ENCODE measurements at regions not wholly inside any gene's neighbourhood (a gene's known extent, or its start where the extent isn't known, plus 50 kb on each side); places are given as distances from the start of the nearest gene placed in this dataset.

DNA sequence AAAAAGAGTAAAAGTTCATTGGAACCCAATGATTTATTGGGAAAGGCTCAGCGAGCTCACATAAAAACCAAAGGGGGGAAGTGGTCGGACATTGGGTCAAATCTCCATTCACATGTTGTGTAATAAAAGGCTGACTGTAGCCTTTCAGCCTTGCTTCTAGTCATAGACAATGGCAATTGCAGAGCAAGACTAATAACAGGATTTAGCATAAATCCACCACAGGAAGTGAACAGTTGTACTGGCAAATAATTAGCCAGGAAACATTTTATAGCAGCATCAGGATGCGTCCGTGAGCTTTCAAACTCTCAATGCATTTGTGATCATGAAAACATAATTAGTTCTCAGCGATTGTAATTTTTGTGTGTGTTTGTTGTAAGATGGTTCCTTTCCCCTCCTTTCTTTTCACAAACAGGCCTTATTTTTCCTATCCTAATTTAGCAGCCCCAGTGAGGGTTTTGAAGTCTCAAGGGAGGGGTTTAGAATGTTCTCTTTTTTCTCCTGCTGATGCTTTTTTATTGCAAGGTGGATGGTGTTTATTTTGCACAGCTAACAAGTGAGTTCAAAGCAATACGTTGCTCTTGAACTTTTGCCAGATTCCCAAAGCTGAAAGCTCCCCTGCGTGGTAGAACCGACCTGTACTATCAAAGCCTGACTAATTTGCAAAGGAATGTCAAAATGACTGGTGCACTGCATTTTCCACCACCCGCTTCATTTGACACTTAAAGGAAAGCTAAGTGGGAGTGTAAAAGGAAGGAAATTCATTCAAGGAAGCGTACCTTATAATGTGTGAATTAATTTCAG is 105.6 kb downstream of the SPRY2 start:
- no peak for DNase-seq
- H3K27ac ChIP-seq = no peak overlapping the region
- intact Hi-C loops (cut with DNase I) = no loop called here
- H3K9me3 ChIP-seq = no peaks in the 10 kb centered on the region
- no peaks in the 10 kb centered on the region for H3K27me3 ChIP-seq
- no peaks in the 10 kb centered on the region for H3K36me3 ChIP-seq
- 45% methylated on average over 10 of the region's 10 CpGs for WGBS (ENCODE audit: insufficient coverage, low coverage, low lambda C conversion rate, missing lambda C conversion rate)
- ATAC-seq = peak; percentile 39 to 75 (median 56)
- H3K4me1 ChIP-seq = no peaks in the 10 kb centered on the region
- no peak overlapping the region for H3K4me3 ChIP-seq
- TF ChIP-seq, protein P1, sequence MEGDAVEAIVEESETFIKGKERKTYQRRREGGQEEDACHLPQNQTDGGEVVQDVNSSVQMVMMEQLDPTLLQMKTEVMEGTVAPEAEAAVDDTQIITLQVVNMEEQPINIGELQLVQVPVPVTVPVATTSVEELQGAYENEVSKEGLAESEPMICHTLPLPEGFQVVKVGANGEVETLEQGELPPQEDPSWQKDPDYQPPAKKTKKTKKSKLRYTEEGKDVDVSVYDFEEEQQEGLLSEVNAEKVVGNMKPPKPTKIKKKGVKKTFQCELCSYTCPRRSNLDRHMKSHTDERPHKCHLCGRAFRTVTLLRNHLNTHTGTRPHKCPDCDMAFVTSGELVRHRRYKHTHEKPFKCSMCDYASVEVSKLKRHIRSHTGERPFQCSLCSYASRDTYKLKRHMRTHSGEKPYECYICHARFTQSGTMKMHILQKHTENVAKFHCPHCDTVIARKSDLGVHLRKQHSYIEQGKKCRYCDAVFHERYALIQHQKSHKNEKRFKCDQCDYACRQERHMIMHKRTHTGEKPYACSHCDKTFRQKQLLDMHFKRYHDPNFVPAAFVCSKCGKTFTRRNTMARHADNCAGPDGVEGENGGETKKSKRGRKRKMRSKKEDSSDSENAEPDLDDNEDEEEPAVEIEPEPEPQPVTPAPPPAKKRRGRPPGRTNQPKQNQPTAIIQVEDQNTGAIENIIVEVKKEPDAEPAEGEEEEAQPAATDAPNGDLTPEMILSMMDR (IDR thresholded peaks at IDR 0.05) = no peak
- TF ChIP-seq POLR2A (IDR thresholded peaks at IDR 0.05) = no peak

DNA sequence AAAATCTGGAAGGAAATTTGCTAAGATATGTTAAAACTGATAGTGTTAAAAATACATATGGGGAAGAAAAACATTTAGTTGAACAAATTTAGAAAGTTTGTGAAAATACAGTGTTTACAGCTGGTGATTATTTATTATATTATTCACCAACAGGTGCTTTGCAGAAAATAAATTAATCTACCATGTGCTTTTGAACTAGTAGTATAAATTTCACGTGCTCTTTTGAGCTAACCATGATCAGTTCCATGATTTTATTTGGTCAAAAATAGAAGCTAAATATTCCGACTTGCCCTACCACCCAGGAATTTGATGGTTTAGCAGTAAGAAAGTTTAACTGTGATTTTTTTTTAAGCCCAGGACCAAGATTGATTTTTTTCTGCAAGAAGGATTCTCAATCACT is 113.3 kb downstream of the SPRY2 start:
- WGBS (ENCODE audit: insufficient coverage, low coverage, low lambda C conversion rate, missing lambda C conversion rate) = 84% methylated on average over 2 of the region's 2 CpGs
- Histone ChIP-seq H3K4me1 (no peaks in the 10 kb centered on the region), H3K4me3 (no peak overlapping the region), H3K9me3 (no peaks in the 10 kb centered on the region), H3K36me3 (no peaks in the 10 kb centered on the region), H3K27ac (no peak overlapping the region), H3K27me3 (no peaks in the 10 kb centered on the region)
- intact Hi-C loops (cut with DNase I) = no loop called here
- DNase-seq = no peak
- no peak for ATAC-seq
- TF ChIP-seq, protein P1 (IDR thresholded peaks at IDR 0.05) = no peak
- TF ChIP-seq POLR2A (IDR thresholded peaks at IDR 0.05) = no peak

DNA sequence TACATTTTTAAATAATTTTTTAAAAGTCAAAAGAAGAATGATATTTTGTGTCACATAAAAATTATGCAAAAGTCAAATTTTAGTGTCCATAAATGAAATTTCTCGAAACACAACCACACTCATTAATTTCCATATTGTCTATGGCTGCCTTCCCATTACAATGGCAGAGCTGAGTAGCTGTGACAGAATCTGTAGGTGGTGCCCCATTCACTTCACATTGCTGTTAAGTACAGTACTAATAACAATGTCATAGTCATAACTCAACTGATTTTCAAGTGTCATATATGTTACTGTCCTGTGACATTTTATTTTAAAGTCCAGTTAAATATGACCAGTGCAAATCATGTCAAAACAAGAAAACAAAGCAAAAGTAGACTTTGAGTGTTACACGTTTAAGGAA is 114.3 kb downstream of the SPRY2 start:
- Histone ChIP-seq H3K27me3 (no peaks in the 10 kb centered on the region), H3K4me1 (no peaks in the 10 kb centered on the region), H3K36me3 (no peaks in the 10 kb centered on the region), H3K9me3 (no peaks in the 10 kb centered on the region), H3K27ac (no peak overlapping the region), H3K4me3 (no peak overlapping the region)
- TF ChIP-seq, protein P1 (IDR thresholded peaks at IDR 0.05) = no peak
- TF ChIP-seq POLR2A (IDR thresholded peaks at IDR 0.05) = no peak
- 89% methylated on average over 2 of the region's 2 CpGs for WGBS (ENCODE audit: insufficient coverage, low coverage, low lambda C conversion rate, missing lambda C conversion rate)
- intact Hi-C loops (cut with DNase I) = no loop called here
- DNase-seq = no peak
- no peak for ATAC-seq

DNA sequence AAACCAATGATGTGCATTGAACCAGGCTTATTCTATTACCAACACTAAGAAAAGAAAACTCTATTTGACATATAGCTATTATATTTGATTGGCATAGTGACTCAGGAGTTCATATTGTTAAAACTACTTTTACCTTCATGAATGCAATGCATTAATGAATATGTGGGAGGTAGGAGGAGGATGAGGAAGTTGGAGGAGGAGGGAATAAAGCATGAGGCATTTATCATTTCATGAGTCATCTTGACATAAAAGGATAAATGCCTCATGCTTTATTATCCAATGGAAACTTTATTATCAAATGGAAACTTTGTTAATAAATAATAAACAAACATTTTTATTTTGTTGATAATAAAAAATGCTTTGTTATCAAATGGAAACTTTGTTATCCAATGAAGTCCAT is 116.5 kb downstream of the SPRY2 start:
- Histone ChIP-seq H3K4me3 (no peak overlapping the region), H3K36me3 (no peaks in the 10 kb centered on the region), H3K27ac (no peak overlapping the region), H3K9me3 (no peaks in the 10 kb centered on the region), H3K27me3 (no peaks in the 10 kb centered on the region), H3K4me1 (no peaks in the 10 kb centered on the region)
- no peak for DNase-seq
- TF ChIP-seq, protein P1 (IDR thresholded peaks at IDR 0.05) = no peak
- TF ChIP-seq POLR2A (IDR thresholded peaks at IDR 0.05) = no peak
- ATAC-seq = no peak
- intact Hi-C loops (cut with DNase I) = no loop called here
